GM12891 (cell line): ENCODE measurements at regions not wholly inside any gene's neighbourhood (a gene's known extent, or its start where the extent isn't known, plus 50 kb on each side); places are given as distances from the start of the nearest gene placed in this dataset.

Source experiments
- POLR2A ChIP-seq: IDR thresholded peaks from 2 replicates; pipeline ENCODE4 v1.6.1; 2011; ENCODE audit warnings: low read depth, low read length, control low read depth
- POLR2AphosphoS5 ChIP-seq: IDR thresholded peaks from 2 replicates; pipeline ENCODE4 v1.6.1; 2011; ENCODE audit warnings: low read depth, low read length, control low read depth
- TAF1 ChIP-seq: IDR thresholded peaks from 2 replicates; pipeline ENCODE4 v1.6.1; 2011; ENCODE audit warnings: low read depth, low read length, control low read depth

DNA sequence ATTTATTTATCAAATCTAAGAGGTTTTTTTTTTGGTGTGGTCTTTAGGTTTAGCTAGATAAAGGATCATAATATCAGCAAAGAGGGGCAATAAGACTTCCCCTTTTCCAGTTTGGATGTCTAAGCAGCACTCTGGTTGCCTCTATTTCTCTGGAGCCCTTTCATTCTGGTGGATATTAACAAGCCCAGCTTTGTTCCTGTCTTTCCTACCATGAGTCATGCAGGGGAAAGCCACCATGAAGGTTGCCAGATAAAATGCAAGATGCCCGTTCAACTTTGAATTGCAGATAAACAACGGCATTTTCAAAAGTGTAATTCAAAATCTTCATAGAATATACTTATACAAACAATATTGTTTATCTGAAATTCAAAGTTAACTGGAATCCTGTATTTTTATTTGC is 143.6 kb downstream of the ADAMTS15 start:
- TF ChIP-seq POLR2AphosphoS5 (no peak), TAF1 (no peak), POLR2A (no peak)
